ENCODE measurements at regions not wholly inside any gene's neighbourhood (a gene's known extent, or its start where the extent isn't known, plus 50 kb on each side); places are given as distances from the start of the nearest gene placed in this dataset.

DNA sequence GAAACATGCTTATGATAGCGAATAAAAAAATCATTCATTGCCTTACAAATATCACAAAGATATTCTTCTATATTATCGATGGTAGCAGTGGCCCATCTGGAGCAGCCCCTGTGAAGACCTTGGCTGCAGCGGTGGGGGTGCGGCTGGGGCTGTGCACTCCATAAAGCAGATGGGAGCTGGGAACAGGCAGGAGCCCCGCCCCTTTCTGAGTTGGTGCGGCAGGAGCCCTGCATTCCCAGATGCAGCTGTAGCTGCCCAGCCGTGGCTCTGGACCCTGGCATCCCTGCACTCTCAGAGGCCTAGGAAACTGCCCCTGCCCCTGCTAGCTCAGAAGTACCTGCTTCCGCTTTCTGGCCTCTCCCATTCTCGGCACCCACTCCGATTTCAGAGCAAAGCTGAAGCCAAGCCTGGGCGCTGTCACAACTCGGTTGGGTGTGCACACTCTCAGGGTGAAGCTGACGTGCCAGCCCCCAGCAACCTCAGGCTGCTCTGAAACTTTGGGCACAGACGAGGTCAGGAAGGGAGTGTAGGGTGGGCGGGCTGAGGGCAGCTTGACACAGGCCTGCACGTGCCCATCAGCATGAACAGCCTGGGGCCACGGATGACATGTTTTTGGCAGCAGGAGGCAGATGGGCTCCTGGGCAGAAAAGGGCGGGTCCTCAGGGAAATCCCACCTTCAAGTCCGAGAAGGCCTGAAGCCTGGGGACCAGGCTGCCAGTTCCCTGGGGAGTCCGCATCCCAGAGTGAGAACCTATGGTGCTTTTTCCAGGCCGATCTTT, 1440.8 kb upstream of the ACO1 start:
- TF ChIP-seq, protein P1, sequence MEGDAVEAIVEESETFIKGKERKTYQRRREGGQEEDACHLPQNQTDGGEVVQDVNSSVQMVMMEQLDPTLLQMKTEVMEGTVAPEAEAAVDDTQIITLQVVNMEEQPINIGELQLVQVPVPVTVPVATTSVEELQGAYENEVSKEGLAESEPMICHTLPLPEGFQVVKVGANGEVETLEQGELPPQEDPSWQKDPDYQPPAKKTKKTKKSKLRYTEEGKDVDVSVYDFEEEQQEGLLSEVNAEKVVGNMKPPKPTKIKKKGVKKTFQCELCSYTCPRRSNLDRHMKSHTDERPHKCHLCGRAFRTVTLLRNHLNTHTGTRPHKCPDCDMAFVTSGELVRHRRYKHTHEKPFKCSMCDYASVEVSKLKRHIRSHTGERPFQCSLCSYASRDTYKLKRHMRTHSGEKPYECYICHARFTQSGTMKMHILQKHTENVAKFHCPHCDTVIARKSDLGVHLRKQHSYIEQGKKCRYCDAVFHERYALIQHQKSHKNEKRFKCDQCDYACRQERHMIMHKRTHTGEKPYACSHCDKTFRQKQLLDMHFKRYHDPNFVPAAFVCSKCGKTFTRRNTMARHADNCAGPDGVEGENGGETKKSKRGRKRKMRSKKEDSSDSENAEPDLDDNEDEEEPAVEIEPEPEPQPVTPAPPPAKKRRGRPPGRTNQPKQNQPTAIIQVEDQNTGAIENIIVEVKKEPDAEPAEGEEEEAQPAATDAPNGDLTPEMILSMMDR (IDR thresholded peaks at IDR 0.05; ENCODE audit: low read length, missing control alignments), result no peak
- no peak overlapping the region for H3K4me3 ChIP-seq (replicated peaks; ENCODE audit: low read depth, low read length)
- DNase-seq (ENCODE audit: low read depth), result no peak

GRCh38 chr9:30944225-30944569, 1440.2 kb upstream of the ACO1 start:
- H3K4me3 ChIP-seq (replicated peaks; ENCODE audit: low read depth, low read length), result no peak overlapping the region
- no peak for DNase-seq (ENCODE audit: low read depth)
- TF ChIP-seq, protein P1 (IDR thresholded peaks at IDR 0.05; ENCODE audit: low read length, missing control alignments), result no peak

GRCh38 chr9:30944741-30945280, 1439.6 kb upstream of the ACO1 start:
- no peak for DNase-seq (ENCODE audit: low read depth)
- TF ChIP-seq, protein P1 (IDR thresholded peaks at IDR 0.05; ENCODE audit: low read length, missing control alignments), result no peak
- no peak overlapping the region for H3K4me3 ChIP-seq (replicated peaks; ENCODE audit: low read depth, low read length)

DNA sequence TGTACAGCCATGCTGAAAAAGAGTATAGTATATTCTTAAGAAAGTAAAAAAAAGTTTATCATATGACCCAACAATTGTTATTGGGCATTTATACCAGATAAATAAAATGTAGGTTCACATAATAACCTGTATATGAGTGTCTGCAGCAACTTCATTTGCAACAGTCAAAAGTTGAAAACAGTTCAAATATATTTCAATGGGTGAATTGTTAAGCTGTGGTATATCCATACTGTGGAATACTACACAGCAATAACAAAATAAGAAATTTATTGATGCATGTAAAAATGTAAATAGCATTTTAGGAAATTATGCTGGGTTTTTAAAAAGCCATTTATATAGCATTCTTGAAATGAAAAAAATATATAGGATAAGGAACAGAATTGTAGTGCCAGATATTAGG, 1420.1 kb upstream of the ACO1 start:
- TF ChIP-seq, protein P1 (IDR thresholded peaks at IDR 0.05; ENCODE audit: low read length, missing control alignments), result no peak
- H3K4me3 ChIP-seq (replicated peaks; ENCODE audit: low read depth, low read length), result no peak overlapping the region
- no peak for DNase-seq (ENCODE audit: low read depth)

DNA sequence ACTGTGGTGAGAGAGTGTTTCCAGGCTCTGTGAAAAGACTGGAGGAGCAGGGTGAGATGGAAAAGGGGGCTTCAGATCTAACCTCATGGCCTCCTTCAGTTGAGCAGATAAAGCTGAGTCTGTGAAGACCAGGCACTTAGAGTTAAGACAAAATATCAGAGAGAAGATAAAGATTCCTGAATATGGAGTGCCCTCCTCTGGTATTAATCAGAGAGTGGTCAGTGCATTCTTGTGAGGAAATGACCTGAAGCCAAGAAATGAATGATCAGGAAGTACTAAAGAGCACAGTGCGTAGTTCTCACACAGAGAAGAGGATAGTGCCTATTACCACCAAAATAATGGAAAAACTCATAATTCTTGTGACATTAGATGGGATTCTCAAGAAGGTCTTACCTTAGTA, 1417.0 kb upstream of the ACO1 start:
- peak; percentile 16 for DNase-seq (ENCODE audit: low read depth)
- H3K4me3 ChIP-seq (replicated peaks; ENCODE audit: low read depth, low read length), result no peak overlapping the region
- TF ChIP-seq, protein P1 (IDR thresholded peaks at IDR 0.05; ENCODE audit: low read length, missing control alignments), result no peak

DNA sequence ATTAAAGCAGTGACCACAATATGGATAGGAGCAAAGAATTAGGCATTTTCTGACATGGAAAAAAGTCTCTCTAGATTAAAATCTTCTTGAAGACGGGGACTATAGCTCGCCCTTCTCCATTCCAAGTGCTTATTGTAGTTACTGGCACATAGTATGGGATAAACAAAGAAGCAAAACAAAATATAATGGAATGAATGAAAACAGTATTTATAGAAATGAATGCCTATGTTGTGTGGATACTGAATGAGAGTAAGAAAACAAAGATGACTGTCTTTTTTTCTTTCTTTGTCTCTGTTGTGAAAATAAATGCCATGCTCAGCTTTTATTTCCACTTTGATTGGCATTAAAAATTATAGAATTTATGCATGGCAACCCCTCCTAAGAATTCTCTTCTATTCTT, 1414.3 kb upstream of the ACO1 start:
- no peak for DNase-seq (ENCODE audit: low read depth)
- H3K4me3 ChIP-seq (replicated peaks; ENCODE audit: low read depth, low read length), result no peak overlapping the region
- TF ChIP-seq, protein P1 (IDR thresholded peaks at IDR 0.05; ENCODE audit: low read length, missing control alignments), result no peak

DNA sequence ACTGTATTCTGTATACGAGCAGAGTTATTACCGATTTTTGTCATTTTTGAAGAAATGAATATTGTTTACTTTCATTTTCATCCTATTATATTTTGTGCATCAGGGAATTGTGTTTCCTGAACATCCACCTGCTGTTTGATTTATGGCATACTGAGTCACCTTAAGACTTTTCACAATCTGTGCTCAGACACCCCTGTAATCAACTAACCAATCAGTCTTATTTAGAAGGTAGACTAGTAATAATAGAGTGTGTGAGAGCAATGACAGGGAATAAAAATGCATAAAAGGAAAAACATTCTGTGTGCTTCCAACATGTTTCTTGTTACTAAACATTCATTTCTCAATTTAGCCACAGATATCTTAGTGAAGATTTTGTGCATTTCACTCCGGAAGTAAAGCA, 1413.6 kb upstream of the ACO1 start:
- no peak for DNase-seq (ENCODE audit: low read depth)
- no peak overlapping the region for H3K4me3 ChIP-seq (replicated peaks; ENCODE audit: low read depth, low read length)
- TF ChIP-seq, protein P1 (IDR thresholded peaks at IDR 0.05; ENCODE audit: low read length, missing control alignments), result no peak

Measured in fibroblast of pulmonary artery (primary cell).